Thyroid gland (tissue), 4 donors: ENCODE measurements at regions not wholly inside any gene's neighbourhood (a gene's known extent, or its start where the extent isn't known, plus 50 kb on each side); places are given as distances from the start of the nearest gene placed in this dataset.

Source experiments
- CTCF ChIP-seq, 6 experiments: fragments of 200-600 bp in 3 of 6; fragments of 450-650 bp in 3 of 6; sonication (generic) in 3 of 6; IDR thresholded peaks; one replicate each; pipeline ENCODE4 v1.5.1; 2016 to 2019; ENCODE audit warnings: antibody characterized with exemption in 6 of 6, mild to moderate bottlenecking in 2 of 6, inconsistent platforms in 1 of 6, moderate library complexity in 1 of 6
- POLR2A ChIP-seq, 2 donors: fragments of 450-650 bp; IDR thresholded peaks; one replicate each; pipeline ENCODE4 v1.6.1; 2017; ENCODE audit warnings: antibody characterized with exemption in 2 of 2, mild to moderate bottlenecking in 2 of 2, moderate library complexity in 1 of 2

DNA sequence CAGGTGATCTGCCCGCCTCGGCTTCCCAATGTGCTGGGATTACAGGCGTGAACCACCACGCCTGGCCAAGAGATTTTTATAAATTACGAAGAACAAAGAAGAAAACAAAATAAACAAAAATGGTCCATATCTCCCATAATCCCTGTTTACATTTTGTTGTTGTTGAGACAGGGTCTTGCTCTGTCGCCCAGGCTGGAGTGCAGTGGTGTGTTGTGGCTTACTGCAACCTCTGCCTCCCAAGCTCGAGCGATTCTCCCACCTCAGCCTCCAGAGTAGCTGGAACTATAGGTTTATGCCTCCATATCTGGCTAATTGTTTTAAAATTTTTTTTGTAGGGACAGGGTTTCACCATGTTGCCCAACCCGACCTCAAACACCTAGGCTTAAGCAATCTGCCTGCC lies 156.1 kb downstream of the ZNF664 start:
- TF ChIP-seq CTCF (IDR thresholded peaks at IDR 0.05): no peak
- no peak for TF ChIP-seq POLR2A (IDR thresholded peaks at IDR 0.05)
